ENCODE measurements at regions not wholly inside any gene's neighbourhood (a gene's known extent, or its start where the extent isn't known, plus 50 kb on each side); places are given as distances from the start of the nearest gene placed in this dataset.
"Not testable (repeated sequence)": the region's sequence is repeated elsewhere in the genome, so short reads cannot be mapped to it uniquely, and the experiment has no call there.

DNA sequence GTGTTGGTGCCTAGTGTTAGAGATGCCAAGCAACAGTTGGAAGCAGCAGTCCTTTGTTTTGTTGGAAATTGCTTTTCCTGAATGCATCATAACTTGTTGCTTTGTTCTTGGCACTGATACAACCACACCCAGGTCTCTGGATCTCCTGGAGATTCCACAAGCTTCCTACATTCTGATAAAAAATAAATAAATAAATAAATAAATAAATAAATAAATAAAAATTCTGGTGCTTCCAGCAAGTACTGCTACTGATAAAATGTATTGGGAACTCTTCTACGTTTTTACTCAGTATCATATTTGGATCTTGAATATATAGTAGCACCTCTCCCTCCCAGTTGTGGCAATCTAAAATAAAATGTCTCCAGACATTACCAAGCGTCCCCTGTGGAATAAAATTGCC lies 62.7 kb upstream of the GRID2 start:
- DNase-seq: no peak

DNA sequence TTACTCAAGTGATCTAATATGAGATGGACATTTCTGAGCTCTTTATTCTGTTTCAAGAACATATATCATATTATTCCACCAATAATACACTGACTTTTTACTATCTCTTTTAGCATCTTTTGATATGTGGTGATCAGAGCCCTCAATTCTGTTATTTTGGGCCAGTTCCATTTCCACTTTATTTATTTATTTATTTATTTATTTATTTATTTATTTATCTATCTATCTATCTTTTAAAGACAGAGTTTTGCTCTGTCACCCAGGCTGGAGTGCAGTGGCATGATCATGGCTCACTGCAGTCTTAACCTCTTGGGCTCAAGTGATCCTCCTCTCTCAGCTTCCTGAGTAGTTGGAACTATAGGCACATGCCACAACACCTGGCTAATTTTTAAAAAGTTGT lies 57.4 kb upstream of the GRID2 start:
- no peak for DNase-seq

DNA sequence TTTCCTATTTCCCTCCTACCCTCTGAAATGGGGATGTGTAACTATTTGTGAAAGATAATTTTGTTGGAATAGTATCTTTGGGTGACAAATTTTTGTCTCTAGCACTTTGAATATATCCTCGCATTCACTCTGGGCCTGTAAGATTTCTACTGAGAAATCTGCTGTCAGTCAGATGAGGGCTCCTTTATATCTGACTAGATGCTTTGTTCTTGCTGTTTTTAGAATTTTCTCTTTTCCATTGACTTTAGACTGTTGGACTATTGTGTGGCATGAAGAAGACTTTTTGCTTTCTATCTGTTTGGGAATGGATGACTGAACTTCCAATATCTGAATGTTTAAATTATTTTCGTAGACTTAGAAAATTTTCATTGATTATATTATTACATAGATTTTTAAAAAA lies 54.2 kb upstream of the GRID2 start:
- DNase-seq: no peak

DNA sequence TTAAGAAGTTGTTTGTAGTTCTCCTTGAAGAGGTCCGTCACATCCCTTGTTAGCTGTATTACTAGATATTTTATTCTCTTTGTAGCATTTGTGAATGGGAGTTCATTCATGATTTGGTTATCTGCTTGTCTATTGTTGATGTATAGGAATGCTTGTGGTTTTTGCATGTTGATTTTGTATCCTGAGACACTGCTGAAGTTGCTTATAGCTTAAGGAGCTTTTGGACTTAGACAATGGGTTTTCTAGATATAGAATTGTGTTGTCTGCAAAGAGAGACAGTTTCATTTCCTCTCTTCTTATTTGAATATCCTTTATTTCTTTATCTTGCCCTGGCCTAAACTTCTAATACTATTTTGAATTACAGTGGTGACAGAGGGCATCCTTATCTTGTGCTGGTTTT lies 52.1 kb upstream of the GRID2 start:
- DNase-seq: no peak

DNA sequence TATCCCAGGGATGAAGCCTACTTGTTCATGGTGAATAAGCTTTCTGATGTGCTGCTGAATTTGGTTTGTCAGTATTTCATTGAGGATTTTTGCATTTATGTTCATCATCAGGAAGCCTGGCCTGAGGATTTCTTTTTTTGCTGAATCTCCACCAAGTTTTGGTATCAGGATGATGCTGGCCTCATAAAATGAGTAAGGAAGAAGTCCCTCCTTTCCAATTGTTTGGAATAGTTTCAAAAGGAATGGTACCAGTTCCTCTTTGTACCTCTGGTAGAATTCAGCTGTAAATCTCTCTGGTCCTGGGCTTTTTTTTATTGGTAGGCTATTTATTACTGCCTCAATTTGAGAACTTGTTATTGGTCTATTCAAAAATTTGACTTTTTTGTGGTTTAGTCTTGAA lies 51.4 kb upstream of the GRID2 start:
- DNase-seq: not testable (repeated sequence)

DNA sequence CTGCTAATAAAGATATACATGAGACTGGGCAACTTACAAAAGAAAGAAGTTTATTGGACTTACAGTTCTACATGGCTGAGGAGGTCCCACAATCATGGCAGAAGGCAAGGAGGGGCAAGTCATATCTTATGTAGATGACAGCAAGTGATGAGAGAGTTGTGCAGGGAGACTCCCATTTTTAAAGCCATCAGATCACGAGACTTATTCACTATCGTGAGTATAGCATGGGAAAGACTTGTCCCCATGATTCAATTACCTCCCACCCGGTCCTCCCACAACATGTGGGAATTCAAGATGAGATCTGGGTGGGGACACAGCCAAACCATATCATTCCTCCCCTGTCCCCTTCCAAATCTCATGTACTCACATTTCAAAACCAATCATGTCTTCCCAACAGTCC lies 50.9 kb upstream of the GRID2 start:
- no peak for DNase-seq

DNA sequence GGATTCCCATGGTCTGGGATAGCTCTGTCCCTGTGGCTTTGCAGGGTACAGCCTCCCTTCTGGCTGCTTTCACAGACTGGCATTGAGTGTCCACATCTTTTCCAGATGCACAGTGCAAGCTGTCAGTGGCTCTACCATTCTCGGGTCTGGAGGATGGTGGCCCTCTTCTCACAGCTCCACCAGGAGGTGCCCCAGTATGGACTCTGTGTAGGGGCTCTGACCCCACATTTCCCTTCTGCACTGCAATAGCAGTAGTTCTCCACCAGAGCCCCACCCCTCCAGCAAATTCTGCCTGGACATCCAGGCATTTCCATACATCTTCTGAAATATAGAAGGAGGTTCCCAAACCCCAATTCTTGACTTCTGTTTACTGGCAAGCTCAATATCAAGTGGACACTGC lies 50.2 kb upstream of the GRID2 start:
- no peak for DNase-seq

Data from SHP77 (cell line).